GM21390 (cell line): ENCODE measurements at regions not wholly inside any gene's neighbourhood (a gene's known extent, or its start where the extent isn't known, plus 50 kb on each side); places are given as distances from the start of the nearest gene placed in this dataset.

Source experiments
- ATAC-seq: cut with Tn5 transposase; IDR thresholded peaks from one replicate; pipeline ENCODE4 v1.9.1; 2021; ENCODE audit not compliant: unreplicated experiment

DNA sequence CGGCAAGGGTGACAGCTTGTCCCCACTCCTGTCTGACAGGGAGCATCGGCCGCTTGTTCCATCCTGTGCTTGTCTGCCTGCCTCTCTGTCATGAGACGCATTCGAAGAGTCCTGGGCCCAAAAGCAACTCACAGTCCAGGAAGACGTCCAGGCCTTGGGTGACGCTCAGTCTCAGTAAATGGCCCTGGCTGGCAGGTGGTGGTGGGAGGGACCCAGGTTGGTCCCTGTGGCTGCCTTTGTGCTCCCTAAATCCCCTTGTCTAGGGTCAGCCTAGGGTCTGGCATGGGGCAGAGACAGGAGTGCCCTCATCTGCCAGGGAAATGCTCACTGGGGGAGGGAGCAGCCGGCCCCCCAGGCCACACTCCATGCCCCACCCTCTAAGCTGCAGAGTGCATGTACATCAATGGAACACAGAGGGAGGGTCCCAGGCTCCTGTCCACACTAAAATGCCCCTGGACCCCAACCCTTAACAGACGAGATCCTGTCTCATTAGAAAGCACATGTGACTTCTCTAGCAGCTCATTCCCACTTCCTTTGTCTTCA lies 295.2 kb upstream of the ZNF32 start:
- ATAC-seq = no peak

DNA sequence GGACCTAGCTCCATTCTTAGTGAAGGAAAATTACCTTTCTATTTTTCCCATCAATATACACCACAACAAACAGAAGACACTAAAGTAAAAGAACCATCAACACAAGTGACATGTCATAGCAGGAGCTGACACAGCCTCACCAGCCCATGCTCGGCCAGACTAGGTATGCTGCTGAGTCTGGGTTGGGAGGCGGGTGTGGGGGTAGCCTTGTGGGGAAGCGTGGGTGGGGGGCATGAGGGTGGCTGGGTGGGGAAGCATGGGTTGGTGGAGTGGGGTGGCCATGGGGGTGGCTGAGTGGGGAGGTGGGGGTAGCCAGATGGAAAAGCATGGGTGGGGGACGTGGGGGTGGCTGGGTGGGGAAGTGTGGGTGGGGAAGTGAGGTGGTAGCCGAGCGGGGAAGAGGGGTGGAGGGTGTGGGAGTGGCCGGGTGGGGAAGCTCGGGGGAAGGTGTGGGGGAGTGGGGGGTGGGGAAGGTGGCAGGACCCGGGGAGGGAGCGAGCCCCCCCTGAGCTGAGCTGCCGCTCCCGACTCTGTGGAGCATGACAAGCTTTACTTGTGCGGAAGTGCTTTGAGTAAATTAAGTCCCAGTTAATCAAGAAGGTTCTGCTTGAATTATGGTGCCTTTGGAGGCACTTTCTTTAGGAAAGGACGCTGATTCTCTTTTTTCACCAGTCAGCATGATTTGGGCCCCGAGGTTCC lies 294.6 kb upstream of the ZNF32 start:
- ATAC-seq = no peak

DNA sequence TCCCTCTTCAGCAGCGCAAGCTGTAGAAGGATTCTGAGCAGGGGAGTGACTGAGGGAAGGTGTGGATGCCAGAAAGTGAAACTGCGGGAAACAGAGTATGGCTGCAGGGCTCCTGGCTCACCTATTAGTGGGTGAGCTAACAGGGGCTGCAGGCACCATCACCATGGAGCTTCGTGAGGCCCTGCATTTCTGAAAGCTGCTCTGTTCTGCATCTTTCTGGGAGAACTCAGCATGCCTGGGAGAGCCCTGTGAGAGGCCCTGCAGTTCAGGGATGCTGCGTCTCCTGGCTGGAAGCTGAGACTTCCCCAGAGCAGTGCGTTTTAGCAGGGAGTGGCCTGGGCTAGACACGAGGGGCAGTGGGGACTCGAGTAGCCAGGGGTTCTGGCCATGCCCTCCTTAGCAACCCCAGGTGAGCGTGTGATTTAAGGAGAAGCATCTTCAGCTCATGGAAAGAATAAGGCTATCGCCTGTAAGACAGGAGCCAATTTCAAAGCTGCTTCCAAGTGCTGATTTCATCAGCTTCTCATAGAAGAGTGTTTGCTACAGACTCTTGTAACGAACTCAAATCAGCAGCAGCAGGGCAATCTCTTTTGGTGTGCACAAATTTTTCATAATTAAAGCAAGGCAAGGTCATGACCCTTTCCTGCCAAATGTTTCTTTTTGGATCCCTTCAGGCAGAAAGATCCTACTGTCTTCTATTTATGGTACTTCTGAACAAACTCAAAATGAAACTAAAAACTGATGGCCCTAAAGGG lies 293.6 kb upstream of the ZNF32 start:
- ATAC-seq = no peak

DNA sequence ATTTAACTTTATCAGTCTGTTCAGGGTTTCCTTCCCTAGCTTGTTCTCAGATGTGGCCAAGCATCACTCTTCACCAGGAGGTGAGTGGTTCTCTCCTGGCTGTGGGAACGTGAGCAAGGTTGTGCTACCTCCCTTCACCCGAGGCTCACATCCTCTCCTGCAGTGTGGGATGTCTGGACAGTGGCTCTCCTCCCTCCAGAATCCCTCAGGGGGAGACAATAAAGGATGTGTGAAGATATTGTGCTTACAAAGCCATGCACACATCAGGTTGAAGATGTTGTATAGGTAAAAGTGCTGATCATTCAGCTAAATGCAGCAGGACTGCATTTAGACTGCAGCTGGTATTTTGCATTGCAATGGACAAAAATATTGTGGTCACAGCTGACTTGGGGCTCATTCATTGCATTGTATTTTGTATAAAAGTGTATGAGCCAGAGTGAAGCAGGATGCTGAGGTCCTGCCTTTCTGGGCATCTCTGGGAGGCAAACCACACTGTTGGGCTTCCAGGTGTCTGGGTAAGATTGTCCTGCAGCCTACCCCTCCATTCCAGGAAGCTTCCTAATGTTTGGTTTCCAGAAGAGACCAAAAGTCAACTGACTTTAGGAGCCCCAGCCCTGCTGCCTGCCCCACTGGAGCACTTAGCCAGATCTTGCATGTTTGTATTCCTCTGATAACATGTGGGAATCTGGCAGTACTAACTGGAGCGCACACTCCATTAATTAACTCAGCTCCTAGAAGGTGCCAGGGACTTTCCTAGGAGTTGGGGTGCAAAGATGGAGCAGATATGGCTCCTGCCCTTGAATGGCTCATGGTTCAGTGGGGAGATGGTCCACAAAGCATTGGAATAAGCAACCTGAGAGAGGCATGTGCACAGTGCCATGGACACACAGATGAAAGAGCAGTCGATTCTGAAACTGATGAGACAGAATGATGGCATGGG lies 292.5 kb upstream of the ZNF32 start:
- no peak for ATAC-seq

DNA sequence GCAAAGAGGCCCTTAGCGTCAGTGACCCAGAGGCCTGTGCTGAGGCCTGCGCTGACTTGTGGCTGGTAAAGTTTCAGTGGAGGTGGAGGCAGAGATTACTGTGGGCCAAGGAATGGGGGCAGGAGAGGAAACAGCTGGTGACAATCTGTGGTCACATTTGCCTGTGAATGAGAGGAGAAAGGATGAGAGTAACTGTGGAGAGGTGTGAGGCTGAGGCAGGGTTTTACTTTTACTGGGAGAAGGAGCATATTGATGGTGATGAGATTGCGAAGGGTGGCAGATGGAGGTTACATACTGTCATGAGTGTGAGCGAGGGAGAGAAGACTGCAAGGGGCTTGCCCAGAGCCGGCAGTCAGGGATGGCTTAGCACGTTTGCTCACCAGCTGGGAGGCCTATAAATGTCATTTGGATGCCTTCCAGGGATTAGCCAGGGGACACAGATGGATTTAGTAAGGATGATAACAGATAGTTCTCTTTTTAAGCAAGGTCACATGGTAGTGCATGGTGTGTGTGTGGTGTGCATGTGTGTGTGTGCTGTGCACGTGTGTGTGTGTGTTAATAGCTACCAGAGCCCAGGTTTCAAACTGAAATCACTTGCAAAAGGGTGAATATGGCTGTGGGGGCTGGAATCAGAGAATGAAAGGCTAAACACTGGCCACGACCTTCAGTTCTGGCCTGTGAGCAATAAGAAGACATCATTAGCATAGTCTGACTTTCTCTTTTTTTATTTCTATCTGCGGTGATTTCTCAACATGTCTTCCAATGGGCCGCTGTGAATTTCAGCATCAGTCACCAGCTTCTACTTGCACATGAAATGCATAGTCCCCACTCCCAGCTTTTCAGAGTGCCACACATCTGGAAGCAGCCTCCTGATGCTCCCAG lies 291.5 kb upstream of the ZNF32 start:
- ATAC-seq = no peak

DNA sequence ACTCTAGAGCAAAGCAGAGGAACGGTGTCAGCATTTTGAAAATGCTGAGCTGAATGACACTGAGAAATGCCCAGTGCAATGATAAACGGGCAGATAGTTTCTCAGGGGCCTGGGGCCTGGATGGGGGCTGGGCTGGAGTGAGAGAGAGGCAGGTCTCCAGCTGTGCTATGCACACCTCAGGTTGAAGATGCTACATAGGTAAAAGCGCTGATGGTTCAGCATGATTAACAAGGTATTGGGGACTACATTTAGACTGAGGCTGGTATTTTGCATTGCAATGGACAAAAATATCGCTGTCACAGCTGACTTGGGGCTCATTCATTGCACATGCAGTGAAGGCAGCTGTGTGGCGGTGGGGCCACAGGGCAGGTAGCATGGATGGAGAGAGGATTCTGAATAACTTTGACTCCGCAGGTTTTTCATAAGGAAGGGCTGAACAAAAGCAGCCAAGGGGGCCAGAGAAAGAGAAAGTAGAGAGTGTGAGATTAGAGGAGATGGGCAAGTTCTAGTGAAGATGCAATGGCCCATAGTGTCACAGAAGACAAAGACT lies 290.8 kb upstream of the ZNF32 start:
- no peak for ATAC-seq

DNA sequence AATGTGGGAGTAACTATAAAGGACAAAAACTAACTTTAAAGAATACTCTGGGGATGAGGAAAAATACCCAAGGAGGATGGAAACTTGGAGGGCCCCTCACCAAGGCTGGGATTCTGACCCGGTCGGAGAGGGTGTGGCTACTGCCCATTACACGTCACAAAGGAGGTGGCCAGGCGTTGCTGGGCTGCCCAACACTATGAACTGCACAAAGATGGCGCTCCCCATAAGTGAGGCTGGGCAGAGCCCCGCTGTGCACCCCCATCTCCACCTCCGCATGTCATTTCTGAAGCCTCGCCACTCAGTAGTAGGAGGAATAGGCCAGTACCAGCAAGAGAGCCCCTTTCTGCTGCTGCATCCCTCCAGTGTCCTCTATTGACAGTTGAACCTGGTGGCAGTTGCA lies 290.1 kb upstream of the ZNF32 start:
- ATAC-seq = no peak

DNA sequence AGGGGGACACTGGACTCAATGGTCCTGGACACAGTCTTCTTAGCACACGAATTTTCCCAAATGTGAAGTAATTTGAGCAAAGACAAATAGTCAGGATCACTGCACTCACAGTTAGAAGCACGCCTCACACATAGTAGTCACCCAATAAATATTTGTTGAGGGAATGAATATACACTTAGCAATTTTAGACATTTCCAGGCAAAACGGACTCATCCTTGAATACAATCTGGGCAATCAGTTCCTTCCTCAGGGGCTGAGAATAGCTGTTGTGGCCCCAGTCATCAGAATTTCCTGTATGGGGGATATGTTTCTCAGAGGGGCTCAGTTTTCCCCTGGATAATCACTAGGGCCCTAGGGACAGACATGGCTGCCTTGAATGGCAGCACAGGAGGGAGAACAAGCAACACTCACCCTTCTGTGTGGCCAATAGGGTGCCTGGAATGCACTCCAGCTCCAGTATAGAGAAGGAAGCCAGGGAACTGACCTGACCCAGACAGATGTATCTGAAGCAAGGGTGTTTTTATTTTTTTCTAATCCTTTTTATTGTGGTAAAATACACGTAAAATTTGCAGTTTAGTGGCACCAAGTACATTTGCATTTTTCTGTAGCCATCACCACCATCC lies 282.7 kb upstream of the ZNF32 start:
- no peak for ATAC-seq

DNA sequence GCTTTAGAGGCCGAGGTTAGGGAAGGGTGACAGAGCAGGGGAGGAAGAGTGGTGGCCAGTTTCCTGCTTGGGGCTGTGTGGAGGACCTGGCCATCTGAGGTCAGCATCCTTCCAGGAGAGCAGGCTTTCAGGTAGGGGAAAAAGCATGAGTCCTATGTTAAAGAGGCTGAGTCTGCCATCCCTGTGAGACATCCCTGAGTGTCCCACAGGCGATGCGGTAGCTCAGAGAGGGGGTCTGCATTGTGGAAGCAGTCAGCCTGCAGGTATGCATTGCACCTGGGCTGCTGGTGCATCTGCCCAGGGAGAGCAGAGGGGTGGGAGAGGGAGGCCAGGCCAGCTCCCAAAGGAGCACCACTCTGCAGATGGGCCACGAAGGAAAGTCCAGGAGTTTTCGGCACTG lies 282.1 kb upstream of the ZNF32 start:
- no peak for ATAC-seq

DNA sequence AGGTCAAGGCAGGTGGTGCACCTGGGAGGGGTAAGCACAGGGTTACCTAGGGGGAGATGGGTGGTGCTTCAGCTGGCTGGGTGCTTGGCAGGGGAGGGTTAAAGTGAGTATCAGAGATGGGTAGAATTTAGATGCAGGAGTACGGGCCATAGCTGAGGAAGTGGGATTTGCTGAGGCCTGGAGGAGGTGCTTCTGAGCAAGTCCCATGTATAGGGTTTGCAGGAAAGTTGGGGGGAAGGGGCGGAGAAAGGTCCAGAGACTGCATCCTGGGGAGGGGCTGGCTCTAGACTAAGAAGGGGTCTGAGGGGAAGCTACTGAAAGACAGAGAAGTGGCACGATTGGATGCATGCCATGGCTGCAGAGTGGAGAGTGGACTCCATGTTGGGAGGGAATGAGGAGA lies 281.6 kb upstream of the ZNF32 start:
- ATAC-seq = no peak

DNA sequence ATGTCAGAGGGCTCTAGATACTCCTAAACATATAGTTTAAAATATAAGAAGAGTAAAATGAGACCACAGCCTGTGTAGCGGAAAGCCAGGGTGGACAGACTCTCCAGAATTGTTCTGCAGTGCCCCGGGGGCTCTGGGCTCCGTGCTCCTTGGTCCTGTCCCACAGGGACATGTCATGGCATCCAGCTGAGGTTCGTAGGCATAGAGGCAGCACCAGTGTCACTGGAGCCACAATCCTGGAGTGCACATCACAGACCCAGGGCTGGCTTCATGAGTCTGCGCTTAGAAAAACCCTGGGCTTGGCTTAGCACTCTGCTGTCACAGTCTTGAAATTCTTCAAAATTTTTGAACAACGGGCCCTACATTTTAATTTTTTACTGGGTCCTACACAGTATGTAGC lies 280.4 kb upstream of the ZNF32 start:
- no peak for ATAC-seq

DNA sequence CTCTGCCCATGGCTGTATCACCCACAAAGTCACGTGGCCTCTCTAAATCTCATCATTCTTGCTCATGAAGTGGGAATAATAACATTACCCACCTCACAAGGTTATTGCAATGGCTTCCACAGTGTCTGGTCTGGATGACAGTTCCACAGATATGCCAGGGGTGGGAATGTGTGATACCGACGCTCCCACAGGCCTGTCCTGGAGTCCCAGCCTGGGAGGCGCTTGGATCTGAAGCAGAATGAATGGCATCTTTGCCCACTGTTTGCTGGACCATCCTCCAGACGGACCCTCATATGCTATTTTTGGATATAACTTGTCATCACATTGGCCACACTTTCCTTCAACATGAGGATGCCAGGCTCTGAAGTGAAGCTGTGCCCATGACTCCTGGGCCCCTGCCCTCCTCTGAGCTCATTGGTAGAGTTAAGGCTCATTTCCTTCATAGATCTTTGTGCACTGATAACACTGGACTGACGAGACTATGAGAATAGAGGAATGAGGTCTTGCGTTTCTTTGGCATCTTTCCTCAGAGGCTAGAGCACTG lies 279.8 kb upstream of the ZNF32 start:
- no peak for ATAC-seq

DNA sequence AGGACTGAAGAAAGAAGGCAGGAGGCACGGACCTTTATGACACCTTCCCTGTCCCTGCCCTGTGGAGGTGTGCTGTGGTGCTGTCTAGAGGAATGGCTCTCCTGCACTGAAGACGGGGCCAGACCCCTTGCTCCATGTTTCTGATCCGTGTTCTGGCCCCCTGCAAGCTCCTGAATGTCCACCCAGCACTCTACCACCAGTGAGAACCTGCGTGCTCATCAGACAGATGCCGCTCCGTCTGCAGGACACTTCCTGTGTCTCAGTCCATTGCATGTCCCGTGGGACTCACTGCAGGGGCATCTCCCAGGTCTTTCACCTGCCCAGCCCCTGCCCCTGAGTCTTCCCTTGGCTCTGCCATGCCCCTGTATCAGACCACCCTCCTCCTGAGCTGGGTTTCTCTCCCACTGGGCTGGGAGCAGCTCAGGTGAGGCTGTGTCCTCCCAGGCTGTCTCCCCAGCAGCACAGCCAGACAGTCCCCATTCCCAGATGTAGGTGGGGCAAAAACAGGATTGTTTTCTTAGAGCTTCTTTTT lies 278.3 kb upstream of the ZNF32 start:
- ATAC-seq = no peak

DNA sequence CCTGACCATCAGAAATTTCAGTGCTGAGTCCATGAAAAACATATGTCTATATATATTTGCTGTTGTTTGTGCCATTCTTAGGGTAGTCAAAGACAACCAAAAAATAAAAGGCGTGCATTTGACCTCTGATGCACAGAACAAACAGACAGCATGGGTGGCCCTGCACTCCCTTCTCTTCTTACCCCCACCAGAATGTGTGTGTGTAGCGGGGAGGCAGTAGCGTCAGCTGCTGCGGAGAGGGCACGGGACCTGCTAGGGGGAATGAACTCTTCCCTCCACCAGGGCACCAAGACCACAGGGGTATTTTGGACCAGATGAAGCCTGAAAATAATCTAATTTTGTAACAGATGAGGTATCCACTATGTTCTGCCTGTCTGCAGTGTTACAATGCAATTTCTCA lies 277.7 kb upstream of the ZNF32 start:
- no peak for ATAC-seq

DNA sequence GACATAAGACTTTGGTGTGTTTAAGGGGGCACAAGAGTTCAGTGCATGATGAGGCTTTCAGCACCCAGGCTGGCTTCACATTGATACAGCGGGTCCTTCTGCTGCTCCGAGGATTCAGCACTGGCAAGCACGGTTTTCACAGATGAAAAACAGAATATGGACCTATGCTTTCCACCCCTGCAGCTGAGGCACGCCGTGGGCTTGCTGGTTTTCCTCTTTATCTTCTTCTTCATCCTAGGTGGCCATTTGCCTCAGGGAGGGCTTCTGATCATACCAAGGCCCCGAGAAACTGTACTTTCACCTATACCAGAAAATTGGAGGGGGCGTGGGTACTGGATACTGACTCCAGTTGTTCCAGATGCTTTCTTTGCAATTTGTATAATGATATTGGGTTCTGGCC lies 277.1 kb upstream of the ZNF32 start:
- ATAC-seq = no peak

DNA sequence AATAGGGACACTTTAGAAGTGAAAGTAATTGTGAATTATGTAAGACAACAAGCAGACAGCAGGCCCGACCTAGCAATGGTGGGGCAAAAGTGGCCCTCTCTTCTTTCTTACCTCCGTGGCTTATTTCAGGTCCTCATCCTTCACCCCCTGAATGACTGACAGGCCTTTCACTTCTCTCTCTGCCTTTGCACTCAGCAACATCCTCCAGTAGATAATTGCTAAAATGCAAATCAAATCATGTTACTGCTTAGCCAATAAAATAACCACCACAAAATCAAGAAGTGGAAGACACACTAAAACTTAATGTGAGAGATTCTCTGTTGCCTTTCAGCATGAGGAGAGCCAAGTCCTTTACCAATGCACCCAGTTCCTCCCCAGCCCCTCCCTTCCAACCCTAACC lies 274.6 kb upstream of the ZNF32 start:
- no peak for ATAC-seq

DNA sequence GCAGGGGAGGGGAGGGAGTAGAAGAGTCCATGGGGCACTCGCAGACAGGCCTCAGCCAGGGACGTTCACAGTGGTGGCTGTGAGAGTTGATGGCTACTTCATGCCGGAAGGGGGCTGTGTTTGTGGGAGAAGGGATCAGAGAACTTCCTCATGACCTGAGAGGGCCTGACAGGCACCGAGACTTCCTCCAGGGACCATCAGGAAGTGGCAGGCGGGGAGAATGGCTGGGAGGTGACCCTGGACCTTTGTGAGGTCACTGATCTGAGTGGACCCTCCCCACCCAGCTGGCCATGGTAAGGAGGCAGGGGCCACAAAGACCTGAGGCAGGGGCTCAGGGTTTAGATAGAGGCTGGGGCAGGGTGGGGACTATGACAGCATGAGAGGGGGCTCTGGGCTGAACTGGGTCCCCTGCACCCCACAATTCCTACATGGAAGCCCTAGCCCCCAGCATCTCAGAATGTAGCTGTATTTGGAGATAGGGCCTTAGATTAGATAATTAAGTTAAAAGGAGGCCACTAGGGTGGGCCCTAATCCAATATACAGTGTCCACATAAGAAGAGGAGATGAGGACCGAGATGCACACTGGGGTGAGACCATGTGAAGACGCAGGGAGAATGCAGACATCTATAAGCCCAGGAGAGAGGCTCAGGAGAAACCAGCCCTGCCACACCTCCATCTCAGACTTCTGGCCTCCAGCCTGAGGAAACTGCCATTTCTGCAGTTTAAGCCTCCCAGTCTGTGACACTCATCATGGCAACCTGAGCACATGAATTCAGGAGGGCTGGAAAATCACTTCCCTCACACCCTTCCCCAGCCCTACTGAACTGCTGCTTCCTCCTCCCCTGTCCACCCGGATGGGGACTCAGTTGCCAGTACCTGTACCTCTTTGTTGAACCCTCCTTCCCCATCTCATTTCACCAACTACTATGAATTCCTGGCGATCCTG lies 273.9 kb upstream of the ZNF32 start:
- ATAC-seq = no peak

DNA sequence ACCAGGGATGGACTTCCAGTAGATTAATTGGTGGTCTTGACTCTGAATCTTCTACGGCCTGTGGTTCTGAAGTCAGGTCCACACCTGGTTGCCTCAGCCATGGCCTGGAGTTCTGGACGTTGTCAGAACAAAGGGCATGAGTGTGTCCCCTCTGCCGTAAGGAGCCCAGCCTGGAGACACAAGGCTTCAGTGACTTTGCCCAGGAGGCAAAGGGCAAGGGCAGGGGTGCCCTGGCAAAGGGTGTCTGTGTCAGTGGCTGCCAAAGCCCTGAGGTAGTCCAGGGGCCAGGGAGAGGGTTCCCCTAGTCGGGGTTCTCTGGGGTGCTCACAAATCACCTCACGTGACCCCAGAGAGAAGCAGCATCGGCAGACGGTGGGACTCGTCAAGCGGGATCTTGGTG lies 273.2 kb upstream of the ZNF32 start:
- ATAC-seq = no peak
